ENCODE measurements at regions not wholly inside any gene's neighbourhood (a gene's known extent, or its start where the extent isn't known, plus 50 kb on each side); places are given as distances from the start of the nearest gene placed in this dataset.
"Not testable (repeated sequence)": the region's sequence is repeated elsewhere in the genome, so short reads cannot be mapped to it uniquely, and the experiment has no call there.

DNA sequence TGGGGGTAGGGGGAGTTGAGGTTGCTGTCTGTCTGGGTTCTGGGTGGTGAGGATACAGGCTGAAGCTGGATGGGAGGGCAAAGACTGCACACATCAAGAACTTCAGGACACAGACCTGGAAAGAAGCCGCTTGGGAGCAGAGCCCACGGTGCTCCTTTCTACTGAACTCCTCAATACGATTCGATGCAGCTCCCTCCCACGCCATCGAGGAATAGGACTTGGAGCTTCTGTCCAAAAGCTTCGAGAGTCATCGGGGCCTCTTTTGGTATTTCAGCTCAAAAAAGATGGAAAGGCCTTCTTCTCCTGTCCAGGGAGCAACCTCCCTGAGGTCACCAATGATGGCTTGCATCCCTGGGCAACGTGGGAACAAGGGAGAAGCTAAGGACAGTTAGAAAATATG is 407.1 kb upstream of the MGMT start:
- no peak for DNase-seq

DNA sequence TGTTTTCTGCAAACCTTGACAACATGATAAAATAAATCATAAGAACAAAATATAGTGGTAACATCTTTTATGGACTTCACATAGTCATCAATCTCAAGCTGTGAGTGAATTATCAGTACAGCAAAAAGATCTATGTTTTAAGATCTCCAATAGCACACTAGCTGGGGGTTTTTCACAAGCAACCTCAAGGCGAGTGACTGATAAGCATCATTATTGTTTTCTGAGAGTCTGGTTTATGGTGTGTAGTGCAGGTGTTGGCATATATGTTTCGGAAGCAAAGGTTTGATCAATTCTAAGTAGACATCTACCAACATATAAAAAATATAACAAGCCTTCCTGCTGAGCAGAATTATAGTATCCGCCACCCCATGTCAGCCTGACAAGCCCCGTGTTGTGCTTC is 403.8 kb upstream of the MGMT start:
- no peak for DNase-seq

GRCh38 chr10:129063877-129064276 is 403.2 kb upstream of the MGMT start:
- DNase-seq, result no peak

GRCh38 chr10:129066529-129066928 is 400.5 kb upstream of the MGMT start:
- not testable (repeated sequence) for DNase-seq

GRCh38 chr10:129071411-129071810 is 395.6 kb upstream of the MGMT start:
- DNase-seq, result not testable (repeated sequence)

DNA sequence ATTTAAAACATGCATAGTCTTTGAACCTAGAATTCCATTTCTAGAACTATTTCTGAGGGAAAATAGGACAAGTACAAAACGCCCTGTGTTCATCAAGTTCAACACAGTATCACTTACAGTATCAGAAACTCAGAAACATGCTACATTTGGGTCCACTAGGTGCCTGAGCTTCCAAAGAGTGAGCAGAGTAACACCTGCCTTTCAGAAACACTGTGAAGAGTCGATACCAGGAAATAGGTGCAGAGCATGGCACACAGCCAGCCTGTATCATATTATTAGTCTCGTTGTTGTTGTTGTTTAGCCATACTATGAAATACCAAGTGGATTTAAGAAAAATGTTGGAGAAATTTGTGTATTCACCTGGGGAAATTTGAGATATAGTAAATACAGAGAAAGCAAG is 392.1 kb upstream of the MGMT start:
- DNase-seq, result no peak

DNA sequence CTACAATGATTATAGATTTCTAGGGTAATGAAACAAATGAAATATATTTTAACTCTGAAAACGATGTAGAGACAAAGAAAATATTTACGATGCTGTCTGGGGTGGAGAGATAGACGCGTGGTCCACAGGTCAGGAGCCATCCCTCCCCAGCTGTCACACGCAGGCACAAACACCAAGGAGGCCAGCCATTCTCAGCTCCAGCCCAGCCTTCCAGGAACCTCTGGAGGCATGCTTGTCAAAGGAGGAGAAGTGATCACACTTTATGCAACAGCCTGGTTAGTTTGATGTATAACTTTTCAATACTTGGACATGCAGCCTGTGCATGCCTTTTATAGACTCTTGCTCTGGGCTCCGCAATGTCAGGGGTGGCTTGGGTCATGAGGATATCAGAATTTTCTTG is 391.5 kb upstream of the MGMT start:
- no peak for DNase-seq

DNA sequence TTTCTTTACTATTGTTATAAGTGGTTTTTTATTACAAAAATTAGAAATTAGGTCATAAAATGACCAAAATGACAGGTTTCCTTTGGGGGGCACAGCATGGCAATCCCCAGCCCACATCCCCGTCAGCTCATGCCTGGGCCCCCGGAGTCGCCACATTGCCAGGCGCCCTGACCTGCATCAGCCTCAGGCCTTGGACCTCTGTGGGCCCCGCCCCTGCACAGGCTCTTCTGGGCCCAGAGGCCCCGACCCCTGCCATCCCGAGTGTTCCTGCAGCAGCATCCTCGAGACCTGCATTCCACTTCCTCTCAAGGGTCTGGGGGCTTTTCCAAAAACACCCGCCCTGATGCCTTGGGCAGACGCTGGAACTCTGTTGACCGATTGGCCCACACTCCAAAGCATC is 391.1 kb upstream of the MGMT start:
- DNase-seq, result no peak

DNA sequence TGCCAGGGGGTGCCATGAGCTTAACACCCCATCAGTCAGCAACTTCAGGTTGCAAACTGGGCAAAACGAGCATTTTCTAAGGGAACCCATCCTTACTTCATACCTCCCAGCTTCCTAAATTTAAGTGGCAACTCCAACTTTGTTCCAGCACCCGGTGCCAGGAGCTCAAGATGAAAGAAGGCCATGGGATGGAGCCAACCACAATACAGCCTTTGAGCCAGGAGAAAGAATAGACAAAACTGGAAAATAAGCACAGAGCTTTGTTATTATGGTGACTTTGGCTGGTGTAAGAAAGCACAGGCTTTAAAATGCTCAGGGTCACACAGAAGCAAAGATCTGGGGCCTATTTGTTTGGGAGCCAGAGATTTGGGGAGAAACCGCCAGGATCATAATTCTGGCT is 388.7 kb upstream of the MGMT start:
- DNase-seq, result no peak

DNA sequence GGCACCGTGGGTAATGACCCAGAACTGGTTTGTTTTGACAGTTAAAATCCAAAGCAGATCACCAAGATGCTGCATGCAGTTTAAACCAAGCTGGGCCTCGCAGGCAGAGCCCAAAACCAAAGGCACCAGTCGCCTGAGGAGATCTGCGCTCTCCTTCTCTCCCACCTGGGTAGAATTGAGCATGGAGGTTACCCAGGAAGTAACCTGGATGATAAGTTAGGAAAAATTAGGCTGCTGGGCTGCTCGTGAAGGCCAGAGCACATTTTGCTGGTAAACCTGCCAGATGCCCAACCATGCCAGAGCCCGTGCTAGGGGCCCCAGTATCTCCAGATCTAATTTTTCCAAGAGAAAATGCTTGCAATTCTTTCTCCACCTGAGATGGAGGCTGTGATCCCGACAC is 388.3 kb upstream of the MGMT start:
- no peak for DNase-seq

DNA sequence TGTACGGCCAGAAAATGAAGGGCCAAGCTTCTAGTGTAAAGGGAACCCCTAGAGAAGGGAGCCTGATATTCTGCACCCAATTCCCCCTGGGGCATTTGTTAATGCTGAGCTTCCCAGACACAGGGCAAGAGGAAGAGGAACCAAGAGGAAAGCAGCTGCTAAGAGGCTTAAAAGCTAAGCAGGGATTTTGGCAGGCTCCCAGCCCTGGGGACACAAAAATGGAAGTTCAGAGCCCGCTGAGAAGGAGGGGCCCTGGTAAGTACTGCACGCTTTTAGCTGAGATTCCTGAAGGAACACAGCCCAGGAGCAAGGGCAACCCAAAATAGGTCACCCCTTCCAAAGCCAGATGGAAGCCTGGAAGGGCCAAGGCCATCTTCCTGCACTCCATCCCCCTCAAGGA is 387.3 kb upstream of the MGMT start:
- DNase-seq, result no peak

DNA sequence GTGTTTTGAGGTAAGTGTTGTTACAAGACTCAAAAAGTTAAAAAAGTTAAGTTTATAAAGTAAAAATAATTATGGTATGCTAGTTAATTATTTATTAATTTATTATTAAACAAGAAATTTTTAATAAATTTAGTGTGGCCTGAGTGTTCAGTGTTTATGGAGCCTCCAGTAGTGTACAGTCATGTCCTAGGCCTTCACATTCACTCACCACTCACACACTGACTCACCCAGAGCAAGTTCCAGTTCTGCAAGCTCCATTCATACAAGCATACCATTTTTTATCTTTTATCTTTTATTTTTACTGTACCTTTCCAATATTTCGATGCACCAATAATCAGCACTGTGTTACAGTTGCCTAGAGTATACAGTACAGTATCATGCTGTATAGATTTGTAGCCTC is 381.2 kb upstream of the MGMT start:
- no peak for DNase-seq

- no peak for DNase-seq
Observed at GRCh38 chr10:129089341-129089740, 377.7 kb upstream of the MGMT start.

DNA sequence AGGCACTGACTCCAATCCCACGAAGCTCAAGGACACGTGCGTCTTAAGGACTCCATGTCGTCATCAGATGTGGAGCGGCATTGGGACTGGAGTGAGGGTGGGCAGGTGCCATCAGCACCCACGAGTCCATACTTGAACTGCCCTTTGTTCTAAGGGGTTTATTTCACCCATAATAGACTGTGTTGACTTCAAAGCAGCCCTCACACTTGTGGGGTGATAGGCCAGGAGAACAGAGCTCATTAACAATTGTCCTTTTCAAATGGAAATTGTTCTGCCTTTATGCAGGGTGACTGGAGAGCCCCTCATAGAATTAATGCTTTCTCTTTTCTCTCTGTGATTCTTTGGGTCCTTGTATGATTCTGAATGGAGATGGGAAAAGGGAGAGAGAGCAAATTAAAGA is 376.9 kb upstream of the MGMT start:
- DNase-seq, result no peak

GRCh38 chr10:129090618-129091366 is 376.2 kb upstream of the MGMT start:
- DNase-seq, result no peak

GRCh38 chr10:129093641-129094040 is 373.4 kb upstream of the MGMT start:
- no peak for DNase-seq

- no peak for DNase-seq
Observed at GRCh38 chr10:129094233-129094632, 372.8 kb upstream of the MGMT start.

- no peak for DNase-seq
Observed at GRCh38 chr10:129094861-129095260, 372.2 kb upstream of the MGMT start.

GRCh38 chr10:129095680-129096064 is 371.4 kb upstream of the MGMT start:
- no peak for DNase-seq

DNA sequence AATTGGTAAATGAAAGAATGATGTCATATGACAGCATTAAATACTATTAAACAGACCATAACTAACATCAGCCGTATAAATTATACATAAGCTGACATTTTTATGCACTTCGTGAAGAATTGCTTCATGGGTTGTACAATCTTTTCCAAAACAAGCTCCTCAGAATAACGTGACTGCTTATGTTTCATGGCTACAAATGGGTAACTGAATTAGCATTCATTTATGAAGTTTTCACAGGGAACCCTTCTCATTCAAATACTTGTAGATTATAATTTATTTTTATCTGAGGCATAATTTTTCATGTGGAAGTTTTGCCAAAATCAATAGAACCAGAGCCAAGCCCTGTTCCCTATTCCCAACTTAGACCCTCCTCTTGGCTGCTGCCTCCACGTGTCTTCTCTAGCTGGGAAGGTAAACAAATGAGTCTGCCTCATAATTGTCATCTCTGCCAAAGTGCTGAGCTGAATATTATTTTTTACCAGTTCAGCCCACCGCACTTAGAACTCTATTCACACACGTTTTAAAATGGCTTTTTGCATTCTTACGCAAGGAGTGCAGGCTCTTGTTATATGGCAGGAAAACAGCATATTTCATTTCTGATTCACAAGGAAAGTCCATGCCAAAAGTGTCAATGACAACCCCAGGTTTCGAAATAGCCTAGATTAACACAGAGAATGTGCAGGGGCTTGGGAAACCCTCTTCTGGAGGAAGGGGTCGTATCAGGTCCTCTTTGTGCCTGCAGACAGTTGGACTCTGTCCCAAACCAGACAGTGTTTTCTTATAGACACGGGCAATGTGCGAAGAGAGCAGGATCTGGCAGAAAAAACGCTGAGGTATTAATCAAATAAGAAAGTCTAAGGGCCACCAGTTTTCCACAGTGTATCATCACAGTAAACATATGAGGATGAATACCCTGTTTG is 370.7 kb upstream of the MGMT start:
- no peak for DNase-seq

GRCh38 chr10:129097776-129098330 is 369.2 kb upstream of the MGMT start:
- DNase-seq, result no peak

DNA sequence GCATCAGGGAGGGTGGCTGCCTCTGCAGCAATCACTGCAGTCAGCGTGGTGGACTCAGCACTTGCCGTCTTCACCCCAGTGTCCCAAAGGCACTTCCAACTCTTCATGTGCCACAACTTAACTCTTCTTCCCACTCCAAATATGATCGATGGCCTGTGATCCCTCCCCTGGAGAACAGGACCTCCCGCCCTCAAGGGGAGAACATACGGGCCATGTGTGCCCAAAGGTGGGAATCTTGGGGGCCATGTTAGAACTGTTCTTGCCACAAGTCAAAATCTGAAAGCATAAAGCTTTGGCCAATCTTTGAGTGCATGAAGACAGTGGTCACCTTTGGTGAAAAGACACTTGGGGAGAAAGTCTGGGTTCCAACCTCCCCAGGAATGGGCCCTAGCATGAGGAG is 368.5 kb upstream of the MGMT start:
- DNase-seq, result no peak

DNA sequence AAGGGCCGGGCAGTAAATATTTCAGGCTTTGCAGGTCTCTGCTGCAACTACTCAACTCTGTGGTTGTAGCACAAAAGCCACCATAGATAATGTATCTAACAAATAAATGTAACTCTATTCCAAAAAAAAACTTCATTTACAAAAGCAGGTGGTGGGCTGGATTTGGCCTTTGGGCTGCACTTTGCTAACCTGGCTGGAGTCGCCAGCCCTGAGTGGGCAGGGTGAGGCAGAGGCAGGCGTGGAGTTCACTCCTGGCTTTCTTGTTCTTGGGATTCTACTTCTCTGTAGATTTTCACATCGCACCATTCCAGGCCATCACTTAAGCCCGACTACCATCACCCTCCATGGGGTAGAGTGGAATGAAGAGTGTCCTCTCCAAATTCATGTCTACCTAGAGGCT is 367.6 kb upstream of the MGMT start:
- no peak for DNase-seq

DNA sequence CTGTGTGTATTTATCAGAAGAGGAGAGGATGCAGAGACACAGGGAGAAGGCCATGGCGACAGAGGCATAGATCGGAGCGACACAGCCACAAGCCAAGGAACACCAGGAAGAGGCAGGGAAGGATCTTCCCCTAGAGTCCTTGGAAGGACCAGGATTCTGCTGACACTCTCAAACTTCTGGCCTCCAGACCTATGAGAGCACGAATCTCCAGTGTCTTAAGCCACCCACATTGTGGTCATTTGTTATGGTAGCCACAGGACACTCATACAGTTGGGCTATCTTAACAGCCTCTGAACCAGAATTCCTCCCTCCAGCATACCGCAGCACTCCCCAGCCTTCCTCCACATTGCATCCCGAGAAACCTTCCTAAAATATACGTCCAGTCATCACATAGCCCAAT is 367.0 kb upstream of the MGMT start:
- no peak for DNase-seq

All from CD4-positive, alpha-beta T cell treated with Interleukin-4 for 1 hour (primary cell).